Right atrium auricular region (tissue), 2 donors: ENCODE measurements at regions not wholly inside any gene's neighbourhood (a gene's known extent, or its start where the extent isn't known, plus 50 kb on each side); places are given as distances from the start of the nearest gene placed in this dataset.
A peak's percentile ranks its signal among the peaks of the same experiment; 100 is the strongest.

ENCODE experiments used
- DNase-seq: peaks from one replicate; pipeline ENCODE4 v3.0.0-alpha.2; 2019; ENCODE audit warnings: low spot score
- H3K27ac ChIP-seq, 2 donors: fragments of 200-600 bp; sonication (generic); 1 replicate in 1 of 2; 2 replicates in 1 of 2; pipeline ENCODE4 v1.5.1; 2016 to 2019
- H3K27me3 ChIP-seq, 2 donors: fragments of 200-600 bp; sonication (generic); one replicate each; pipeline versions ENCODE4 v1.5.1 to v1.6.0; 2017 to 2019
- H3K36me3 ChIP-seq: fragments of 200-600 bp; sonication (generic); one replicate; pipeline ENCODE4 v1.5.1; 2016
- H3K4me1 ChIP-seq, 2 donors: fragments of 200-600 bp; sonication (generic); one replicate each; pipeline versions ENCODE4 v1.5.1 to v1.6.0; 2017 to 2019
- H3K4me3 ChIP-seq, 2 donors: fragments of 200-600 bp; sonication (generic); 1 replicate in 1 of 2; 2 replicates in 1 of 2; pipeline ENCODE4 v1.5.1; 2017 to 2019; ENCODE audit warnings: mild to moderate bottlenecking in 1 of 2, moderate library complexity in 1 of 2
- H3K9me3 ChIP-seq, 2 donors: fragments of 200-600 bp; sonication (generic); one replicate each; pipeline ENCODE4 v1.5.1; 2019
- CTCF ChIP-seq, 2 donors: fragments of 200-600 bp; sonication (generic); IDR thresholded peaks; one replicate each; pipeline ENCODE4 v1.5.1; 2019; ENCODE audit warnings: antibody characterized with exemption in 2 of 2

GRCh38 chr6:146911635-146912215 is 292.5 kb upstream of the STXBP5 start:
- Histone ChIP-seq H3K4me3 (no peak overlapping the region), H3K27ac (no peak overlapping the region), H3K36me3 (no peaks in the 10 kb centered on the region), H3K9me3 (no peaks in the 10 kb centered on the region), H3K4me1 (peaks cover 0 to 8% of the 10 kb centered on the region in 2 donors), H3K27me3 (no peaks in the 10 kb centered on the region)
- TF ChIP-seq CTCF (IDR thresholded peaks at IDR 0.05), result no peak
- DNase-seq, result no peak

GRCh38 chr6:146912730-146913685 is 291.2 kb upstream of the STXBP5 start:
- H3K9me3 ChIP-seq, result no peaks in the 10 kb centered on the region
- H3K4me3 ChIP-seq, result no peak overlapping the region
- H3K27ac ChIP-seq, result no peak overlapping the region
- DNase-seq, result no peak
- TF ChIP-seq CTCF (IDR thresholded peaks at IDR 0.05), result no peak
- peaks cover 0 to 8% of the 10 kb centered on the region in 2 donors for H3K4me1 ChIP-seq
- H3K27me3 ChIP-seq, result no peaks in the 10 kb centered on the region
- H3K36me3 ChIP-seq, result no peaks in the 10 kb centered on the region

DNA sequence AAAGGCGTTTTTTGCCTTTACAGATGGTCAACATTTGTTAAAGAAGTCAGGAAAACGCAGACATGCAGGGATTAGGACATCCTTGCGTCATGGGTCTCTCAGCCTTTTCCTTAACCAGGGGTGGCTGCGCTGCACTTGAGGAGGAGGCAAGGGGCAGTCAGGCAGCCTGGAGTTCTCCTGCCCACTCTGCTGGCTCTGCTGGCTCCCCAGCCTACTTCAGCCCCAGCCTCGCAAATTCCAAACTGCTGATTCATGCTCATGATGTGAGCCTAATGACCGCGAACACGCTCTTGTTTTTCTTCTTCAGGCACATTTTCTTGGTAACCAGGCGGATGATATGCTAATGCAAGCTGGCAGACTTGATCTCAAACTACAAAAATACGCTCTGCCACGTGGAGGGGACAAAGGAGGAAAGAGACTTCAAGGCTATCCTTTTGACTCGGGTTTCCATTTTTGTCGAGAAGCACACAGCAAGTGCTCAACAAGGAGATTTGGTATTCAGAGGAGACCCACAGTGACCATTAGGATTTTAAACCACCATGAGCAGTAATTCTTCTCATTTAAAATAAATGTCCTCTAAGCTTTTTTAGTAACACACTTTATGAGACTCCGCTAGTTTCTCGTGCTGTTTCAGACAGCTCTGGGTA is 290.3 kb upstream of the STXBP5 start:
- Histone ChIP-seq H3K27ac (peak overlapping the region; percentile 48 to 63), H3K27me3 (no peaks in the 10 kb centered on the region), H3K4me3 (peak overlapping the region in 1 of 2 donors; percentile 31), H3K4me1 (peaks cover 0 to 8% of the 10 kb centered on the region in 2 donors), H3K36me3 (no peaks in the 10 kb centered on the region), H3K9me3 (no peaks in the 10 kb centered on the region)
- DNase-seq, result peak; percentile 75
- no peak for TF ChIP-seq CTCF (IDR thresholded peaks at IDR 0.05)

DNA sequence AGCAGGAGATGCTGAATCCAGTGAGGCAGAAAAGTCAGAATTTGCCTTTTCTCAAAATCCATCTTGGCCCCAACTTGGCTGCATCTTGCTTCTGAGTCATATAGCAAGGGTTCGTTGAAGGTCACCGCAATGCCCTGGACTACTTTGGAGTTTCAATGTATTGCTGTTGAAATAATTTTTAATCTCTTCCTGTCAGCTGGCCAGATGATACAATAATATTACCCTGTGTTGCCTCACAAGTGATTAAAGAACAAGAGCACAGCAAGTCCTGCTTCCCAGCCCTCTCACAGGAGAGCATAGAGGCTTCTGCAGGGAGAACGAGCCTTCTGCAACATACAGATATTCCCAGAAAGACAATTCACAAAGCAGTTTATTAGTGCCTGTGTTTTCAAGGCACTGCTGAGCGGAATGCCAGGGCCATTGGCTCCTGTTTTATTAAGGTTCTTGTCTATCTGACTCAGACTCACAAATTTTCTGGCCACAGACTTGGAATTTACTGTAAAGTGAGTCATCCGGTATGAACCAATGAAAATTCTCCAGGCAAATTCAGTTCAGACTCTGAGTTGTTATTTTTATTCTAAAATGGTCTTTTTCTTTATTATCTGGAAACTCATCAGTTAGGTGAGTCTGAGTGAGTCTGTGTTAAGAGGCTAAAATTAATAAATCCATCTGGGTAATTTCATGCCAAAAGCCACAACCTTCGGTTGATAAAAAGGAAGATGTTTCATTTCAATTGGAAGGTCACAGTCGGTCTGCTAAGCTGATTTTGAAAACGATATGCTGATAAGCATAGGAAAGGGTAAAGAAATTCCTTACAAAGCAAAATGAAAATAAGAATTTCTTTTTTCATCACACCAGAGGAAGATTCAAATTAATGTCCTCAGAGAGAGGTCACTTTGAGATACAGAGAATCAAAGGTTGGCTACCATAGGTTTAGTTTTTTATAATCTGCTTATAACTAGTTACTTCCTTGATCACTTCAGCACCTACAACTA is 289.4 kb upstream of the STXBP5 start:
- H3K9me3 ChIP-seq, result no peaks in the 10 kb centered on the region
- H3K4me1 ChIP-seq, result peaks cover 0 to 8% of the 10 kb centered on the region in 2 donors
- no peaks in the 10 kb centered on the region for H3K27me3 ChIP-seq
- DNase-seq, result peak; percentile 64
- peak overlapping the region; percentile 48 to 63 for H3K27ac ChIP-seq
- peak overlapping the region in 1 of 2 donors; percentile 31 for H3K4me3 ChIP-seq
- no peak for TF ChIP-seq CTCF (IDR thresholded peaks at IDR 0.05)
- H3K36me3 ChIP-seq, result no peaks in the 10 kb centered on the region

- no peaks in the 10 kb centered on the region for H3K27me3 ChIP-seq
- H3K36me3 ChIP-seq, result no peaks in the 10 kb centered on the region
- no peak for TF ChIP-seq CTCF (IDR thresholded peaks at IDR 0.05)
- H3K27ac ChIP-seq, result no peak overlapping the region
- peaks cover 0 to 8% of the 10 kb centered on the region in 2 donors for H3K4me1 ChIP-seq
- no peak for DNase-seq
- no peaks in the 10 kb centered on the region for H3K9me3 ChIP-seq
- no peak overlapping the region for H3K4me3 ChIP-seq
Observed at GRCh38 chr6:146915671-146916127, 288.5 kb upstream of the STXBP5 start.
